ENCODE measurements at regions not wholly inside any gene's neighbourhood (a gene's known extent, or its start where the extent isn't known, plus 50 kb on each side); places are given as distances from the start of the nearest gene placed in this dataset.

DNA sequence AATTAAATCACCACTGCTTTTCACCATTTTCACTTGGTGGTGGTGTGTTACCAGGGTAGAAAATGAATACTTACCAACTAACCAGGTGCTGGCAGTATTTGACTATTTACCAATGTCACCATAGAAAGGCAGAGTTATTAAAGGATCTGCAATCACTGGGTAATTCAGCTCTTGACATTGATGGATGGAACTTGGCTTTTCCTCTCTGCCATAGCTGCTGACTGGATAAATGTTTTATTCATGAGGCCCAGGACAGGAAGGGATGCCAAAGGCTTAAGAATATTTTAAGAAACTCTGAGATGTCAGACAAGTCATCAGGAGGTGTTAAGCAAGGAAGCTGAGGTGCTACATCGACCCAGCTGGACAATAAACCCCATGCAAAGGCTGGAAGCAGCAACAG, 495.5 kb upstream of the CFAP20DC start:
- no peak overlapping the region for H3K27ac ChIP-seq (replicated peaks)
- H3K27me3 ChIP-seq (ENCODE audit: insufficient read depth, poor library complexity, severe bottlenecking) = no peaks in the 10 kb centered on the region
- no peak for DNase-seq (ENCODE audit: low read depth in 1 of 2, low spot score in 1 of 2)
- H3K4me3 ChIP-seq (replicated peaks; ENCODE audit: insufficient read depth, low read length) = no peak overlapping the region
- no peak for TF ChIP-seq GABPA (IDR thresholded peaks at IDR 0.05; ENCODE audit: low read depth)
- no peak for TF ChIP-seq SPI1 (IDR thresholded peaks at IDR 0.05; ENCODE audit: borderline replicate concordance, low read depth)
- TF ChIP-seq CTCF (IDR thresholded peaks at IDR 0.05; ENCODE audit: insufficient read depth, low read length) = no peak
- no peak for TF ChIP-seq REST (IDR thresholded peaks at IDR 0.05; ENCODE audit: insufficient replicate concordance, low read depth)
- no peak for TF ChIP-seq POLR2AphosphoS5 (IDR thresholded peaks at IDR 0.05; ENCODE audit: low read depth)

- no peak for TF ChIP-seq GABPA (IDR thresholded peaks at IDR 0.05; ENCODE audit: low read depth)
- TF ChIP-seq POLR2AphosphoS5 (IDR thresholded peaks at IDR 0.05; ENCODE audit: low read depth) = no peak
- TF ChIP-seq REST (IDR thresholded peaks at IDR 0.05; ENCODE audit: insufficient replicate concordance, low read depth) = no peak
- no peak for TF ChIP-seq SPI1 (IDR thresholded peaks at IDR 0.05; ENCODE audit: borderline replicate concordance, low read depth)
- no peak for TF ChIP-seq CTCF (IDR thresholded peaks at IDR 0.05; ENCODE audit: insufficient read depth, low read length)
- Histone ChIP-seq H3K27me3 (ENCODE audit: insufficient read depth, poor library complexity, severe bottlenecking) (no peaks in the 10 kb centered on the region), H3K27ac (replicated peaks) (no peak overlapping the region), H3K4me3 (replicated peaks; ENCODE audit: insufficient read depth, low read length) (no peak overlapping the region)
- no peak for DNase-seq (ENCODE audit: low read depth in 1 of 2, low spot score in 1 of 2)
Measured at GRCh38 chr3:59542276-59542675, 492.5 kb upstream of the CFAP20DC start.

DNA sequence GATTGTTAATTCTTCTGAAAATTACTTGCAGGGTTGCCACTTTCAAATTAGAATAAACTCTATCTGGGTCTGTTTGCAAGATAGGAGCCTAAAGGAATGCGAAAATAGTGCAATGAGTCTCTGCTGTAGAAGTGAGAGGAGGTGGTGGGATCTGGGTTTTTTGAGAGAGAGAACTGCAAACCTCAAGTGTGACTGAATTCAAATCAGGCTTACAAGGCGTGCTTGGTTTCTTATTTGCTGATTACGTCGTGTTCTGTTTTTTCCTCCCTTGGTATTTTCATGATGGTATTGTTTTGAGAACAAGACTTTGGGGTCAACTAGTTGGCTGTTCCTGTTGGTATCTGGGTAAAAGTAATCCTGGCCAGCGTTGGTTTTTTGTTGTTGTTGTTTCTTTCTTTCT, 490.9 kb upstream of the CFAP20DC start:
- TF ChIP-seq POLR2AphosphoS5 (IDR thresholded peaks at IDR 0.05; ENCODE audit: low read depth) (no peak), GABPA (IDR thresholded peaks at IDR 0.05; ENCODE audit: low read depth) (no peak), REST (IDR thresholded peaks at IDR 0.05; ENCODE audit: insufficient replicate concordance, low read depth) (no peak), SPI1 (IDR thresholded peaks at IDR 0.05; ENCODE audit: borderline replicate concordance, low read depth) (no peak), CTCF (IDR thresholded peaks at IDR 0.05; ENCODE audit: insufficient read depth, low read length) (no peak)
- DNase-seq (ENCODE audit: low read depth in 1 of 2, low spot score in 1 of 2) = no peak
- H3K4me3 ChIP-seq (replicated peaks; ENCODE audit: insufficient read depth, low read length) = no peak overlapping the region
- no peak overlapping the region for H3K27ac ChIP-seq (replicated peaks)
- no peaks in the 10 kb centered on the region for H3K27me3 ChIP-seq (ENCODE audit: insufficient read depth, poor library complexity, severe bottlenecking)

Measured in HL-60 (cell line).